Mucosa of rectum (tissue), 2 donors: ENCODE measurements at regions not wholly inside any gene's neighbourhood (a gene's known extent, or its start where the extent isn't known, plus 50 kb on each side); places are given as distances from the start of the nearest gene placed in this dataset.

ENCODE experiments used
- H3K27ac ChIP-seq, 2 donors: one replicate each; pipeline ENCODE4 v1.7.0; 2013; ENCODE audit warnings: inconsistent platforms in 2 of 2, low read depth in 2 of 2, low read length in 2 of 2
- H3K27me3 ChIP-seq, 2 donors: one replicate each; pipeline ENCODE4 v1.7.0; 2013; ENCODE audit warnings: low read length in 2 of 2; ENCODE audit not compliant: control insufficient read depth in 2 of 2, insufficient read depth in 2 of 2
- H3K36me3 ChIP-seq, 2 donors: one replicate each; pipeline ENCODE4 v1.7.0; 2013; ENCODE audit warnings: low read length in 2 of 2; ENCODE audit not compliant: control insufficient read depth in 2 of 2, insufficient read depth in 2 of 2
- H3K4me1 ChIP-seq, 2 donors: one replicate each; pipeline ENCODE4 v1.7.0; 2013; ENCODE audit warnings: low read length in 2 of 2, mild to moderate bottlenecking in 1 of 2; ENCODE audit not compliant: control insufficient read depth in 2 of 2, insufficient read depth in 2 of 2
- H3K4me3 ChIP-seq, 2 donors: one replicate each; pipeline ENCODE4 v1.7.0; 2013; ENCODE audit warnings: low read length in 2 of 2
- H3K9ac ChIP-seq, 2 donors: one replicate each; pipeline ENCODE4 v1.7.0; 2013; ENCODE audit warnings: low read length in 2 of 2, low read depth in 1 of 2, mild to moderate bottlenecking in 1 of 2
- H3K9me3 ChIP-seq, 2 donors: one replicate each; pipeline ENCODE4 v1.7.0; 2013; ENCODE audit warnings: low read length in 2 of 2; ENCODE audit not compliant: control insufficient read depth in 2 of 2
- donor health status: healthy.
- donor health status: Normal muscosa, but diverticular disease.

DNA sequence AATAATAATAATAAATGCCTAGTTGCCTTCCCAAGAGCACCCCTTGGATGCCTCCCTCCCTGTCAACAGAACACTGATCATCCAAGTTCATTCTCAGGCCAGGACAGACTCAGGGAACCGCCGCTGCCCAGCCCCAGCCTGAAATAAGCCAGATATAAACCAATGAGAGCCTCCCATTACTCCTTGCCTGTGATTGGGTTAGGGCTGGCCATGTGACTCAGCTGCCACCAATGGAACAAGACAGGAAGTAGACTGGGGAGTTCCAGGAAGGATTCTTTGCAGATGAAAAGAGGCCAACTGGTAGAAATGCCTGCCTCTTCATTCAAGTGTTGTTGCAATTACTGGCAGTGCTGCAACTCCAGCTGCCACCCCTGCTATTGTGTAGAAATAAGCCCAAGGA is 146.4 kb upstream of the TIAM1 start:
- Histone ChIP-seq H3K4me1 (no peaks in the 10 kb centered on the region), H3K27ac (no peak overlapping the region), H3K9ac (no peak overlapping the region), H3K27me3 (no peaks in the 10 kb centered on the region), H3K4me3 (no peak overlapping the region), H3K9me3 (peaks cover 3% of the 10 kb centered on the region in 2 donors), H3K36me3 (no peaks in the 10 kb centered on the region)

DNA sequence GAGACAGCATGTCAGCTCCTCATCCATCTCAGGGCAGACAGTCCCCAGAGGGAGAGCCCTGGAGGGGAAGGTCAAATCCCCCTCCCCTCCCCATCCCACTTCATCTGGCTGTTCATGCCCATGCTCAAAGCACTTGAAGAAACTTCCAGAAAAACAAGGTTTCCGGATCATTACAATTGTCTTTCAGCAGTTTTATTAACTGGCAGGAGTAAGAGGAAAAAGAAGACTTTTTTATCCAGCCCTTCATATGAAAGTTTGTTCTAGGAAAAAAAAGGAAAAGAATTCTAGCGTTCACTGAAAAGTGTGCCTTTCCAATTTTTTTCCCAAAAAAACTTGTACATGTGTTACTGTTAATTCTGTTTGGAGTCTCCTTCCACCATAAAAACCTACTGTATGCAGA is 145.7 kb upstream of the TIAM1 start:
- H3K4me1 ChIP-seq, result no peaks in the 10 kb centered on the region
- no peak overlapping the region for H3K9ac ChIP-seq
- peaks cover 3% of the 10 kb centered on the region in 2 donors for H3K9me3 ChIP-seq
- no peak overlapping the region for H3K27ac ChIP-seq
- H3K27me3 ChIP-seq, result no peaks in the 10 kb centered on the region
- H3K4me3 ChIP-seq, result no peak overlapping the region
- no peaks in the 10 kb centered on the region for H3K36me3 ChIP-seq

DNA sequence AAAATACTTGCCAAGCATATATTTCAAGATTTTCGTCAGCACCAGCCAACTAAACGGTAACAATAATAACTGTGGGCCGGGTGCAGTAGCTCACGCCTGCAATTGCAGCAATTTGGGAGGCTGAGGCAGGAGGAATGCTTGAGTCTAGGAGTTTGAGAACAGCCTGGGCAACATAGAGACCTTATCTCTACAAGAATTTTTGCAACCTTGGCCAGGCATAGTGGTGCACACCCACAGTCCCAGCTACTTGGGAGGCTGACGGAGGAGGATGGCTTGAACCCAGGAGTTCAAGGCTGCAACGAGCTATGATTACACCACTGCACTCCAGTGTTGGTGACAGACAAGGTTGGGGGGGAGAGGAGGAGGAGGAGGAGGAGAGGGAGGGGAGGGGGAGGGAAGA is 145.0 kb upstream of the TIAM1 start:
- Histone ChIP-seq H3K4me3 (no peak overlapping the region), H3K27me3 (no peaks in the 10 kb centered on the region), H3K36me3 (no peaks in the 10 kb centered on the region), H3K27ac (no peak overlapping the region), H3K4me1 (no peaks in the 10 kb centered on the region), H3K9me3 (peaks cover 3% of the 10 kb centered on the region in 2 donors), H3K9ac (no peak overlapping the region)

DNA sequence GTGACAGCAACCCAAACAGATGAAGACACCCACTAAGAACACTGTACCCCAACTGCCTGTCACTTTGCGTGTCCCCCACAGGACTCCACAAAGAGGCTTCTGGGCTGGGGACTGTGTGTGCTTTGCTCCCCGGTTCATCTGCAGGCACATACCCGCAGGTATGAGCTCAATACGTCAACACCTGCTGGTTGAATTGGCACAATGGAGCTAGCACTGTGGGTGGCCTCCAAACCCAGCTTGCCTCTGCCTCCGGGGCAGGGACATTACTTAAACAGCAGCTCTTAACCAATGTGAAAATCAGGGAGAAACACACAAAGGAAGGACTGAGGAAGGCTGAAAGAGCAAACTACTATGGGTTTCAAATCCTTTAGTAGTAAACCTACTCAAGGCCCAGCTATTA is 140.2 kb upstream of the TIAM1 start:
- Histone ChIP-seq H3K9ac (no peak overlapping the region), H3K36me3 (no peaks in the 10 kb centered on the region), H3K4me3 (no peak overlapping the region), H3K9me3 (peaks cover 7 to 8% of the 10 kb centered on the region in 2 donors), H3K4me1 (no peaks in the 10 kb centered on the region), H3K27ac (no peak overlapping the region), H3K27me3 (no peaks in the 10 kb centered on the region)

DNA sequence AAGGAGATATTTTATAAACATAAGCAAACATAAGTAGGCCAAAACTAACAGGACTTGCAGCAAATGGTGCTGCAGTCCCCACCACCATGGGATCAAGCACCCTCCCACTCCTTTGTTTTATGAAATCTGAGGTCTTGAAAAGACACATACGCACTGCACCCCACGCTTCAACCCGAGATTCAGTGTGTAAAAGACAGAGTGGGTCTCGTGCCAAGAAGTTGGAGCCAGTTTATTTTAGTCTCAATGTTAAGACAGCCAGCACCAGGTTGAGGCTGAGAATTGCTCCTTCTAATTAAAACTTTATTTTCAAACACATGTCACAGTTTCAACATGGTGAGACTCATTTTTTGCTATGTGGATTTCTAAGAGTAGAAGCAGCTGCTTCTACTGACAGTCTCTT is 139.1 kb upstream of the TIAM1 start:
- no peaks in the 10 kb centered on the region for H3K36me3 ChIP-seq
- H3K27ac ChIP-seq, result no peak overlapping the region
- H3K9me3 ChIP-seq, result peaks cover 7 to 8% of the 10 kb centered on the region in 2 donors
- no peak overlapping the region for H3K9ac ChIP-seq
- H3K27me3 ChIP-seq, result no peaks in the 10 kb centered on the region
- no peaks in the 10 kb centered on the region for H3K4me1 ChIP-seq
- H3K4me3 ChIP-seq, result no peak overlapping the region

DNA sequence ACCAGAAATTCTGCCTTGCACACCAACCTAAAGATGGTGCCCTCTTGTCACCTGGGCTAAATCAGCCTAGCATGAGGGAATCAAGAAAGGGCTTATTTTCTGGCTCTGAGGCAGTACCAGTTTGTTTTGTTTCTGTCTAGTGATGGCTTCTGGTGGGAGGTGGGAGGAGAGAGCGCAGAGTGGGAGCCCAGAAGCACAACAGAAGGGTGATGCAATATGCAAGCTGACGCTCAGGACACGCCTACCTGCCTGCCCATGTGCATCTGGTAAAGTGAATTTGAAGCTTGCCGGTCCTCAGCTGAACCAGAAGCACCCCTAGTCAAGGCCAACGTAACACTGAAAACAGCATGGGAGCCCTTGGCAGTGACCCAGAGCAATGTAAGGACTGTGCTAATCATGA is 138.4 kb upstream of the TIAM1 start:
- Histone ChIP-seq H3K36me3 (no peaks in the 10 kb centered on the region), H3K9ac (no peak overlapping the region), H3K27ac (no peak overlapping the region), H3K4me3 (no peak overlapping the region), H3K4me1 (no peaks in the 10 kb centered on the region), H3K9me3 (peaks cover 7 to 8% of the 10 kb centered on the region in 2 donors), H3K27me3 (no peaks in the 10 kb centered on the region)

DNA sequence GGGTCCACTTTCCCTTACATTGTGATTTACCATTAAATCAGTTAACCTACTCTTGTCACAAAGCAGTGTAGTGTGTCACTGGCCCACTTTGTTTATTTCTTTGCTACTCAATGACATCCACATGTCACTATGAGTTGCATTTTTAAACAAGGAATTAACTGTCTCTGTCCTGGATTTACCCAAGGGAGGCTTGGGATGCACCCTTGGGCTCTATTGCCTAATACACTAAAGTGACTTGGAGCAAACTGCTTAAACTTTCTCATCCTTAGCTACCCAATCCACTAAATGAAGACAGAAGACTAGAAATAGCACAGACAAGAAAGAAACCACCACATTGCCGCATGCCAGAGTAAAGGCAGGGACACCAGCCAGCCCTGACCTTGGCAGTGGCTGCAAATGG is 136.2 kb upstream of the TIAM1 start:
- H3K36me3 ChIP-seq, result no peaks in the 10 kb centered on the region
- H3K27me3 ChIP-seq, result no peaks in the 10 kb centered on the region
- H3K27ac ChIP-seq, result no peak overlapping the region
- no peak overlapping the region for H3K9ac ChIP-seq
- H3K4me3 ChIP-seq, result no peak overlapping the region
- no peaks in the 10 kb centered on the region for H3K4me1 ChIP-seq
- peaks cover 4 to 5% of the 10 kb centered on the region in 2 donors for H3K9me3 ChIP-seq

DNA sequence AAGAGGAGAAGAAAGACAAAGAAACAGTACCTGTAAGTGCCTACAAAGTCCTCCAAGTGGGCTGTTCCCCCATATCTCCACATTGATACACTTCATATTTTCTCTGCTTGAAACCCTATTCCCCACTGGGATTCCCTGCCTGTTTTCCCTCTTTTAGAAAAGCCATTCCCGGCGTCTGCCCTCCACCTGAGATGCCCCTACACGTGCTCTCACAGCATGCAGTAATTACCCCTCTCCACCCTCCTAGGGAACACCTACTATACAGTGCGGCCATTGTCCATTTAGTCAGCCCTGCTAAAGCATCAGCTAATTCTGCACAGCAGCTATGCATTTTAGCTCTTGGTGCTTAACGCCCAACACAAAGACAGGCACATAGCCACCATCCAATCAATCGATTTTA is 135.7 kb upstream of the TIAM1 start:
- no peaks in the 10 kb centered on the region for H3K4me1 ChIP-seq
- H3K4me3 ChIP-seq, result no peak overlapping the region
- H3K9me3 ChIP-seq, result peaks cover 4 to 5% of the 10 kb centered on the region in 2 donors
- no peaks in the 10 kb centered on the region for H3K36me3 ChIP-seq
- no peak overlapping the region for H3K9ac ChIP-seq
- no peak overlapping the region for H3K27ac ChIP-seq
- no peaks in the 10 kb centered on the region for H3K27me3 ChIP-seq

DNA sequence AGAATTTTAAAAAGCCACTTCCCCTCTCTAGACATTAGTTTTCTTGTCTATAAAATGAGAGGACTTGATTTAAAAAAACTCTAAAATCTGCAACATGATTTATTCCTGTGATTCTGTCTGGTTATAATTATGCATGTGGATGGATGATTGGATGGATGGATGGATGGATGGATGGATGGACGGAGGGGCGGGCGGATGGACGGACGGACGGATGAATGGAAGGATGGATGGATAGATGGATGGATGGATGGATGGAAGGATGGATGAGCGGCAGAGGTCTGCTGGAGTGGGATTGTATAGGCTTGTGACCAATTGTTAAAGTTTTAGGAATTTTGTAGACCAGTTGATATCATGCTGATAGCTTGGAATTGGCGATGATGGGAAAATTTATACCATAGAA is 135.2 kb upstream of the TIAM1 start:
- Histone ChIP-seq H3K4me1 (no peaks in the 10 kb centered on the region), H3K27ac (no peak overlapping the region), H3K27me3 (no peaks in the 10 kb centered on the region), H3K4me3 (no peak overlapping the region), H3K9me3 (peaks cover 4 to 5% of the 10 kb centered on the region in 2 donors), H3K36me3 (no peaks in the 10 kb centered on the region), H3K9ac (no peak overlapping the region)

DNA sequence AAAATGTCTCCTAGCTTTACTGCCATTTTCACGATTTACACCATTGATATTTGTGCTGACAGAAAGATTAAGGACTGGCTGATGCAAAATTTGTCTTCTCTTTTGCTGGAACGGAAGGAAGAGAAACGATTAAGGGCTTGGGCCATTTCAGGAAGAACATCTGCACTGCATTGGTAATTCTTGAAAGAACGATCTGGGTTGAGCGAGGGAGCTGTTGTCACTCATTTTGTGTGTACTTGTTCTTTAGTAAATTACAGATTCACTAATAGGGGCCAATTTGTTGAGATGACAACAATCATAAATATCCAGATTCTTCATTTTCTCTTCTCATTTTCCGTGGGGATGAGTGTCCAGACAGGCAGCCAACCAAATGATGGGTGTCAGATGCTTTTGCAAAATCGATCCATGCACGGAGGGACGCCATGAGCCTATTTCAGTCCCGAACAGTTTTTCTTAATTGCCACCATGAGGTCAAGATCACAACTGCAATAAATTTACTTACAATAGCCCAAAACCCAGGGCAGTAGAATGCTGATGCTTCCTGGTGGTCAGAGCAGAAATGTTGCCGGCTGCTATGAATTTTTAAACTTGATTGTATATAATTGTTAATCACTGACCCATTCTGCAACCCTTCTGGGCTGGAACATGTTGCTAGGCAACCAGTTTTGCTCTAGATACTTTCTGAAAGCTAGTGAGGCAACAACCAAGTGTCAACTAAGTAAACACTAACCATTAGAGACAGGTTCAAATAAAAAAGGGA is 132.4 kb upstream of the TIAM1 start:
- Histone ChIP-seq H3K27ac (no peak overlapping the region), H3K4me1 (no peaks in the 10 kb centered on the region), H3K4me3 (no peak overlapping the region), H3K36me3 (no peaks in the 10 kb centered on the region), H3K9me3 (peaks cover under 1 to 4% of the 10 kb centered on the region in 2 donors), H3K9ac (no peak overlapping the region), H3K27me3 (no peaks in the 10 kb centered on the region)
